ENCODE measurements at regions not wholly inside any gene's neighbourhood (a gene's known extent, or its start where the extent isn't known, plus 50 kb on each side); places are given as distances from the start of the nearest gene placed in this dataset. TPM values are rescaled to one million over a fixed set of nuclear protein-coding genes. Genes with fewer than 3 reads are reported as not detected.

DNA sequence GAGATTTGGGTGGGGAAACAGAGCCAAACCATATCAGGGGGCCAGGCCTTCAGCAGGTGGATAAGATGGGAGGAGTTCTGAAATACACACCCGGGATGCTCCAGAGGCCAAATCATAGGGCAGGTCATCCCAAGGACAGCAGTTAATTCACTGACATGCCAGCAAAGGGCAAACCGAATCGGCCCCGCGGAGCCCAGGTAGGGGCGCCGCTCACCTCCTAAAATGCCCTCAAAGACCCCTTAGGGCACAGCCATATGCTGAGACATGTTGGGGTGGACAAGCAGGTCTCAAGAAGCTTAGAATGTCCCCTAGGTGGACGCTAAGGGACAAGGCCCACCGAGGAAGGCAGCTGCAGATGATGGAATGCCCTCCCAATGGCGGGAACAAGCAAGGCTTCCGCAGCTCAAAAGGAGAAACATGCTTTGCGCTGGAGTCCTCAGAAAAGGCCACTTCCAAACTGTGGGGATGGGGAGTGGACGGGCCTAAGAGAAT lies 144.9 kb downstream of the ERCC6L2 start:
- CTCF ChIA-PET = interaction anchor here (1.0 kb wide), 1 partner anchor 293 kb away, joined by 3 read pairs; no protein-coding TSS in a partner anchor
- TF ChIP-seq, protein P1, sequence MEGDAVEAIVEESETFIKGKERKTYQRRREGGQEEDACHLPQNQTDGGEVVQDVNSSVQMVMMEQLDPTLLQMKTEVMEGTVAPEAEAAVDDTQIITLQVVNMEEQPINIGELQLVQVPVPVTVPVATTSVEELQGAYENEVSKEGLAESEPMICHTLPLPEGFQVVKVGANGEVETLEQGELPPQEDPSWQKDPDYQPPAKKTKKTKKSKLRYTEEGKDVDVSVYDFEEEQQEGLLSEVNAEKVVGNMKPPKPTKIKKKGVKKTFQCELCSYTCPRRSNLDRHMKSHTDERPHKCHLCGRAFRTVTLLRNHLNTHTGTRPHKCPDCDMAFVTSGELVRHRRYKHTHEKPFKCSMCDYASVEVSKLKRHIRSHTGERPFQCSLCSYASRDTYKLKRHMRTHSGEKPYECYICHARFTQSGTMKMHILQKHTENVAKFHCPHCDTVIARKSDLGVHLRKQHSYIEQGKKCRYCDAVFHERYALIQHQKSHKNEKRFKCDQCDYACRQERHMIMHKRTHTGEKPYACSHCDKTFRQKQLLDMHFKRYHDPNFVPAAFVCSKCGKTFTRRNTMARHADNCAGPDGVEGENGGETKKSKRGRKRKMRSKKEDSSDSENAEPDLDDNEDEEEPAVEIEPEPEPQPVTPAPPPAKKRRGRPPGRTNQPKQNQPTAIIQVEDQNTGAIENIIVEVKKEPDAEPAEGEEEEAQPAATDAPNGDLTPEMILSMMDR (IDR thresholded peaks at IDR 0.05; ENCODE audit: extremely low read depth in 1 of 2, insufficient read depth in 1 of 2, low read depth in 1 of 2, low read length in 2 of 2) = no peak
- TF ChIP-seq MYC (IDR thresholded peaks at IDR 0.05; ENCODE audit: low read depth, low read length) = no peak
- no peak for TF ChIP-seq JUN (IDR thresholded peaks at IDR 0.05; ENCODE audit: borderline replicate concordance, insufficient read depth, insufficient read length, low read depth)
- TF ChIP-seq EZH2 (IDR thresholded peaks at IDR 0.05; ENCODE audit: borderline replicate concordance, low read depth, low read length, severe bottlenecking) = no peak
- no peak for TF ChIP-seq GATA2 (IDR thresholded peaks at IDR 0.05; ENCODE audit: insufficient read depth, insufficient read length, low read depth, low read length)
- no peak for TF ChIP-seq FOS (IDR thresholded peaks at IDR 0.05; ENCODE audit: borderline replicate concordance, insufficient read depth, low read length)
- TF ChIP-seq POLR2A (IDR thresholded peaks at IDR 0.05; ENCODE audit: low read depth, low read length) = no peak
- no peak for TF ChIP-seq POLR2AphosphoS5 (IDR thresholded peaks at IDR 0.05; ENCODE audit: insufficient read depth, low read depth, low read length)
- TF ChIP-seq, protein P2, sequence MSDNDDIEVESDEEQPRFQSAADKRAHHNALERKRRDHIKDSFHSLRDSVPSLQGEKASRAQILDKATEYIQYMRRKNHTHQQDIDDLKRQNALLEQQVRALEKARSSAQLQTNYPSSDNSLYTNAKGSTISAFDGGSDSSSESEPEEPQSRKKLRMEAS (IDR thresholded peaks at IDR 0.05; ENCODE audit: insufficient read depth, insufficient read length) = no peak
- H3K4me1 ChIP-seq (ENCODE audit: control insufficient read depth, extremely low read depth, insufficient read depth, low read length) = peaks cover 9% of the 10 kb centered on the region
- H3K4me2 ChIP-seq (ENCODE audit: insufficient read depth, low read length) = peak overlapping the region; percentile 74
- H3K9ac ChIP-seq (replicated peaks; ENCODE audit: extremely low read depth, insufficient read depth, low read length) = no peak overlapping the region
- POLR2A ChIA-PET = no interaction called here
- H3K9me3 ChIP-seq (replicated peaks; ENCODE audit: control insufficient read depth, insufficient read depth, low read length) = no peaks in the 10 kb centered on the region
- no peaks in the 10 kb centered on the region for H4K20me1 ChIP-seq (replicated peaks; ENCODE audit: control insufficient read depth, extremely low read depth, insufficient read depth, low read length)
- H3K79me2 ChIP-seq (ENCODE audit: control insufficient read depth, insufficient read depth, low read length) = no peaks in the 10 kb centered on the region
- BruUV-seq (replicated peaks) = no TSS peak
- H2AFZ ChIP-seq (ENCODE audit: low read depth, low read length) = peak overlapping the region; percentile 74
- peak overlapping the region in 1 of 3 experiments; percentile 40 for H3K4me3 ChIP-seq (replicated peaks in 1 of 3; ENCODE audit: insufficient read depth in 1 of 3, low read depth in 1 of 3, low read length in 3 of 3)
- DNase-seq (ENCODE audit: low read depth, low spot score) (no peak), FAIRE-seq (no peak)
- peaks cover 32 to 37% of the 10 kb centered on the region in 2 experiments for H3K27me3 ChIP-seq (ENCODE audit: control insufficient read depth in 2 of 2, insufficient read depth in 2 of 2, low read length in 2 of 2)
- no peak overlapping the region for H3K27ac ChIP-seq (ENCODE audit: insufficient read depth, low read depth, low read length)
- intact Hi-C loops (cut with micrococcal nuclease) (no loop called here), dilution Hi-C loops (cut with MboI; ENCODE audit: extremely low pct_ligation_motif_present, low sequenced_read_pairs) (no loop called here)
- H3K9me1 ChIP-seq (replicated peaks; ENCODE audit: control insufficient read depth, extremely low read depth, insufficient read depth, low read length) = no peaks in the 10 kb centered on the region
- no peaks in the 10 kb centered on the region for H3K36me3 ChIP-seq (ENCODE audit: control insufficient read depth in 2 of 2, extremely low read depth in 1 of 2, insufficient read depth in 2 of 2, low read length in 2 of 2)

Small RNA genes in the stretch of these regions (small RNA-seq; reads per million reads assigned to genes)
- not detected for gene RF00019 (ENCODE audit: insufficient read depth, insufficient read length, low read depth, low replicate concordance)

Measured in endothelial cell of umbilical vein (primary cell).